BLaER1 (cell line): ENCODE measurements at regions not wholly inside any gene's neighbourhood (a gene's known extent, or its start where the extent isn't known, plus 50 kb on each side); places are given as distances from the start of the nearest gene placed in this dataset.

Experiments
- H3K27ac ChIP-seq: shearing (Covaris generic); formaldehyde crosslinking; 2 replicates; pipeline ENCODE4 v1.8.1; 2022
- H3K27me3 ChIP-seq: shearing (Covaris generic); formaldehyde crosslinking; 2 replicates; pipeline ENCODE4 v1.8.1; 2022
- H3K36me3 ChIP-seq: shearing (Covaris generic); formaldehyde crosslinking; 2 replicates; pipeline ENCODE4 v1.8.1; 2022
- H3K4me1 ChIP-seq: shearing (Covaris generic); formaldehyde crosslinking; 2 replicates; pipeline ENCODE4 v1.8.1; 2022
- H3K4me2 ChIP-seq: shearing (Covaris generic); formaldehyde crosslinking; 2 replicates; pipeline ENCODE4 v1.8.1; 2022
- H3K4me3 ChIP-seq: shearing (Covaris generic); formaldehyde crosslinking; 2 replicates; pipeline ENCODE4 v1.8.1; 2022
- H3K9ac ChIP-seq: shearing (Covaris generic); formaldehyde crosslinking; 2 replicates; pipeline ENCODE4 v1.8.1; 2022
- H3K9me3 ChIP-seq: shearing (Covaris generic); formaldehyde crosslinking; 2 replicates; pipeline ENCODE4 v1.8.1; 2022
- H4K20me1 ChIP-seq: shearing (Covaris generic); formaldehyde crosslinking; 2 replicates; pipeline ENCODE4 v1.8.1; 2022
- Cebpa-rat ChIP-seq: shearing (Covaris generic); IDR thresholded peaks from 2 replicates; pipeline ENCODE4 v1.8.1; 2022

DNA sequence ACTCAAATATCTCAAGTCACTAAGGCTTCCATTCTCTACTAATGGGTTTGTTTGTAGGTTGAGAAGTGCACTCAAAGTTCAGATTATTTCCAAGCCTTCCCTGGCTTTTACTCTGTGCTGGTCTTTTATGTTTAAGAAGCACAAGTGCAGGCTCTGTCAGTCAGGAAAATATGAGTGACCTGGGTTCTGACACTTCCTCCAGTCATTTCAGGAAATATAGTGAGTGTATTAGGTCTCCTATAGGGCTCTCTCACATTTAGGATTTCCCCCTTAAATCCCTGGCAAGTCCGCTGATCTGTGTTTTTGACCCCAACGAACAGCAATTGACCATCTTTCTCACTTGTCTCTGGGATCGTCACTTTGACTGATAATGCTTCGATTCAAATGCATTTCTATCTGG is 210.2 kb downstream of the ARPP21 start:
- Histone ChIP-seq H3K4me2 (no peak overlapping the region), H3K27ac (no peak overlapping the region), H4K20me1 (no peaks in the 10 kb centered on the region), H3K9me3 (no peaks in the 10 kb centered on the region), H3K36me3 (no peaks in the 10 kb centered on the region), H3K4me1 (no peaks in the 10 kb centered on the region), H3K27me3 (no peaks in the 10 kb centered on the region), H3K9ac (no peak overlapping the region), H3K4me3 (no peak overlapping the region)
- no peak for TF ChIP-seq Cebpa-rat

DNA sequence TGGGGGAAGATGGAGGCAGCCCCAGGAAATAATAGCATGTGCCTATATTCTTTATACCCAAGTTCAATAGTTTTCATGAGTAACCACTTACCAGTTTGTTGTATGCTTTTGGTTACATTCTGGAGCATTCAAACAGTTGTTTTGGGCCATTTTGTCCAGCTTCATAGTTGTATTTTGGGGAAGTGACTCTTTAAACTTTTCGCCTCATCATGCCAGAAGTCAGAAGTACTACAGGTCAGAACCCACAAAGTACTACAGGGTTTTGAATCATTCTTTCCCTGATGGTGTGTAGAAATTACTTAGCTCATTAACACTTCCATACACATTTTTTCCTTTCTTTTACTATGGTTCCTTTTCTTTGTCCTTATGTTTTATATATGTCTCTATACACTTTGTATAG is 210.6 kb downstream of the ARPP21 start:
- no peak overlapping the region for H3K4me2 ChIP-seq
- no peak overlapping the region for H3K9ac ChIP-seq

DNA sequence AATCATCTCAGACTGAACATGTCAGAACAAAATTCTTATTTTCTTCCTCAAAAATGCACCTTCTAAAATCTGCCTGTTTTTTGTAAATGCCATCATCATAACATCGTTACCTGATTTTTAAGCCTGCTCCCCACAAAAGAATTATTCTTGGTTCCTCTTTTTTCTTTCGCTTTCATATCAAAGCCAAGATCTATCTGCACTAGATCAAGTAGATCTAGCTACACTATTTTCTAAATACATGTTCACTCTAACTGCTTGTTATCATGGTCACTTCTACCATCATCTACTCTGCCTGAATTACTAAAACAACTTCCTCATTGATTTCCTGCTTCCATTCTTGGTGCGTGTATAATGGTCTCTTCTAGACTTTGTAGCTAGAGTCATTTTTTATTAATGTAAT is 217.7 kb downstream of the ARPP21 start:
- Histone ChIP-seq H3K4me2 (no peak overlapping the region), H3K4me1 (no peaks in the 10 kb centered on the region), H3K9me3 (no peaks in the 10 kb centered on the region), H3K9ac (no peak overlapping the region), H3K27ac (no peak overlapping the region), H3K27me3 (no peaks in the 10 kb centered on the region), H3K36me3 (no peaks in the 10 kb centered on the region), H3K4me3 (no peak overlapping the region), H4K20me1 (no peaks in the 10 kb centered on the region)
- TF ChIP-seq Cebpa-rat: no peak

More for the DNA sequence above, 210.6 kb downstream of the ARPP21 start:
- H3K4me3 ChIP-seq: no peak overlapping the region
- TF ChIP-seq Cebpa-rat: no peak
- no peaks in the 10 kb centered on the region for H3K36me3 ChIP-seq
- no peak overlapping the region for H3K27ac ChIP-seq
- no peaks in the 10 kb centered on the region for H3K4me1 ChIP-seq
- H3K9me3 ChIP-seq: no peaks in the 10 kb centered on the region
- H4K20me1 ChIP-seq: no peaks in the 10 kb centered on the region
- H3K27me3 ChIP-seq: no peaks in the 10 kb centered on the region

DNA sequence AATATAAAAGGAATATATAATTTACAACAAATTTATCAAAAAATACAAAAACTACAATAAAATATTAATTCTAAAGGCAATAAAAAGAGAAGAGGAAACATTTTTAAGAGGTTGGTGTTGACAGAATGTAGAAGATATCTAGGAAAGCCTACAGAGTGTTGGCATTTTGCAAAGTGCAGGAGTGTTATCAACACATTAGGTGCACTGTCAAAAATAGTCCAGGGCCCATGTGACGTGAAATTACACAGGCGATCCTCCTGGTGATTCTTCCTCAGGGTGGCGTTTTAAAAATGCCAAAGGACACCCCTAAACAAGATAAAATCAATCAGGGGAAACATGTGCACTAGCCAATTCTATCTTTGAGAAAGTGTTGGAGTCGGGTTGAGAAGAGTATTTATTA is 222.7 kb downstream of the ARPP21 start:
- Histone ChIP-seq H3K4me1 (no peaks in the 10 kb centered on the region), H3K4me3 (no peak overlapping the region), H3K27ac (no peak overlapping the region), H3K9me3 (no peaks in the 10 kb centered on the region), H3K4me2 (no peak overlapping the region), H3K9ac (no peak overlapping the region), H3K27me3 (no peaks in the 10 kb centered on the region), H3K36me3 (no peaks in the 10 kb centered on the region), H4K20me1 (no peaks in the 10 kb centered on the region)
- no peak for TF ChIP-seq Cebpa-rat

DNA sequence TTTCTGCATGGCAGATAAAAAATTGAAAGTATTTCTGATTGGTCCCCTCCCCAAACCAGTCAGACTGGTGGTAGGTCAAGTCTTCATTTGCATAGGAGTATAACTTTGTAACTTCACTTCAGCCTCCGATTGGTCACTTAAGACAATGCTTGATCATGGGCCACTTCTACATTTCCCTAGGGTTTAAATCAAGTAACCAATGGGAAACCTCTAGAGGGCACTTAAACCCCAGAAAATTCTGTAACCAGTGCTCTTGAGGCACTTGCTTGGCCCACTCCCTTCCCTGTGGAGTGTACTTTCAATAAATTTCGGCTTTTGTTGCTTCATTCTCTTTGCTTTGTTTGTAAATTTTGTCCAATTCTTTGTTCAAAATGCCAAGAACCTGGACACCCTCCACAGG is 225.5 kb downstream of the ARPP21 start:
- Histone ChIP-seq H3K36me3 (no peaks in the 10 kb centered on the region), H3K9me3 (no peaks in the 10 kb centered on the region), H3K27ac (no peak overlapping the region), H3K9ac (no peak overlapping the region), H3K4me1 (no peaks in the 10 kb centered on the region), H3K4me2 (no peak overlapping the region), H4K20me1 (no peaks in the 10 kb centered on the region), H3K27me3 (no peaks in the 10 kb centered on the region), H3K4me3 (no peak overlapping the region)
- TF ChIP-seq Cebpa-rat: no peak

DNA sequence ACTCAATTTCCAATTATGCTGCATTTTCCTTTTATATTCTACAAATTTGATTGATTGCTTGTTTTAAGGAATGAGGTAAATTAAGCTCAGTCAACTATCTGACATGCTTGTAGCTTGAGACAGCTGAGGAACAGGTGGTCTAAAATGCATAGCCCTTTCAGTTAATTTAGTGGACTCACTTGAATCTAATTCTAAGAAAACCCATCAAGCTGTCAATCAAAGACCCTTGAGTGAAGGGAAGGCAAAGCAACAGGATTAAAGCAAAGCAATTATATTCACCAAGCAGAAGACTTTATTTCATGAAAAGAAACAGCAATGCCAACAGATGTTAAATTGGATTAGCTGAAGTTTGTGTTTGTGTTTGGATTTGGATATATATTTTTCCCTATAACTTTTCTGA is 228.5 kb downstream of the ARPP21 start:
- Histone ChIP-seq H3K9ac (no peak overlapping the region), H3K9me3 (no peaks in the 10 kb centered on the region), H3K27ac (no peak overlapping the region), H3K36me3 (no peaks in the 10 kb centered on the region), H3K4me3 (no peak overlapping the region), H3K27me3 (no peaks in the 10 kb centered on the region), H3K4me1 (no peaks in the 10 kb centered on the region), H4K20me1 (no peaks in the 10 kb centered on the region), H3K4me2 (no peak overlapping the region)
- no peak for TF ChIP-seq Cebpa-rat

DNA sequence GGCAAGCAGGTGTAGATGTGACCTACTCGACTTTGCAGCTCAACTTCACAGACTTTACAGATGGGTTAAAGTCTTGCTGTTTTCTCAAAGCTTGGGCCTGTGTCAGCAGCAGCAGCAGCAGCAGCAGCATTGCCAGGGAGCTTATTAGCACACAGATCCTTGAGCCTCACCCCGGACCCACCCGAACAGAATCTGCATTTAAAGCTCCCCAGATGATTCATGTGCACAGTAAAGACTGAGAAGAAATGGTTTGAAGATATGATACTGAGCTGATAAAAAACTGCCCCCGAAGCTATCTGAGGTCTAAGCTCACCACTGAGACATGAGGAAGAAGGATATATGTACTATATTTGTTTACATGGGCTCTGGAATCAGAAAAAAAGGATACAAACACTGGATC is 231.7 kb downstream of the ARPP21 start:
- no peak overlapping the region for H3K4me2 ChIP-seq
- H4K20me1 ChIP-seq: no peaks in the 10 kb centered on the region
- no peak overlapping the region for H3K9ac ChIP-seq
- H3K9me3 ChIP-seq: no peaks in the 10 kb centered on the region
- H3K4me1 ChIP-seq: no peaks in the 10 kb centered on the region
- no peak overlapping the region for H3K4me3 ChIP-seq
- no peaks in the 10 kb centered on the region for H3K27me3 ChIP-seq
- no peak for TF ChIP-seq Cebpa-rat
- no peaks in the 10 kb centered on the region for H3K36me3 ChIP-seq
- no peak overlapping the region for H3K27ac ChIP-seq

DNA sequence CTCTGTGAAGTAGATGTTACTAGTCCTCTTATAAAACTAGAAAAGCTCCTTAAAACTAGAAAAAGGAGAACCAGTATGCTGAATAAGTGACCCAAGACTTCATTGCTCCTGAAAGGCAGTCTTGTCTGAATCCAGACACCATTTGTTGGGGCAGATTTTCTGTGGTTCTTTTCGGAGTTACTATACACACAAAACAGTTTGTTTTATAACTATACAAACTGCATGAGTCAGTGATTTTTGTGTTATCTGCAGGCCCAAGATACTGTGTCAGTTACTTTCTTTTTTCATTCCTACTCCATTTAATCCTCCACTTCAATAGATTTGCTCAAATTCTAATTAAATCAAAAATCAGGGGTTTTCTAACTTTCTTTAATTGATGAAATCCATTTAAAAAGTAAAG is 244.6 kb downstream of the ARPP21 start:
- no peak overlapping the region for H3K27ac ChIP-seq
- no peaks in the 10 kb centered on the region for H3K36me3 ChIP-seq
- H3K4me3 ChIP-seq: no peak overlapping the region
- H4K20me1 ChIP-seq: no peaks in the 10 kb centered on the region
- H3K27me3 ChIP-seq: no peaks in the 10 kb centered on the region
- H3K9ac ChIP-seq: no peak overlapping the region
- no peak for TF ChIP-seq Cebpa-rat
- no peaks in the 10 kb centered on the region for H3K4me1 ChIP-seq
- peaks cover 19% of the 10 kb centered on the region for H3K9me3 ChIP-seq
- H3K4me2 ChIP-seq: no peak overlapping the region

DNA sequence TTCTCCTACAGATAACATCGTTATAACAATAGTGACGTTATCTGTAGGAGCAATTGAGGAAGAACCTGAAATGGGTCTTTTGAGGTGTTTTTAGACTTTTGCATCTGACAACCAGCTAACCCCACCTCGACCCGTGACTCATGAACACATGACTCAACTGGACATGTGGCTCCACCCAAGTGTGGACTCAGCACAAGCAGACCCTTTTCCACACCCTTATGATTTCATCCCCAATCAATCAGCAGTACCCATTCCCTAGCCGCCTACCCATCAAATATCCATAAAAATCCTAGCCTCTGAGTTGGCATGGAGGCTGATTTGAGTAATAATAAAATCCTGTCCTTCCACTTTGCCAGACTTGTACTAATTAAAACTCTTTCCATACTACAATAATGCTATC is 255.4 kb downstream of the ARPP21 start:
- no peak overlapping the region for H3K27ac ChIP-seq
- H3K4me2 ChIP-seq: no peak overlapping the region
- no peak overlapping the region for H3K4me3 ChIP-seq
- no peak overlapping the region for H3K9ac ChIP-seq
- H4K20me1 ChIP-seq: no peaks in the 10 kb centered on the region
- H3K36me3 ChIP-seq: no peaks in the 10 kb centered on the region
- H3K27me3 ChIP-seq: no peaks in the 10 kb centered on the region
- no peaks in the 10 kb centered on the region for H3K4me1 ChIP-seq
- no peak for TF ChIP-seq Cebpa-rat
- H3K9me3 ChIP-seq: peaks cover 4% of the 10 kb centered on the region

DNA sequence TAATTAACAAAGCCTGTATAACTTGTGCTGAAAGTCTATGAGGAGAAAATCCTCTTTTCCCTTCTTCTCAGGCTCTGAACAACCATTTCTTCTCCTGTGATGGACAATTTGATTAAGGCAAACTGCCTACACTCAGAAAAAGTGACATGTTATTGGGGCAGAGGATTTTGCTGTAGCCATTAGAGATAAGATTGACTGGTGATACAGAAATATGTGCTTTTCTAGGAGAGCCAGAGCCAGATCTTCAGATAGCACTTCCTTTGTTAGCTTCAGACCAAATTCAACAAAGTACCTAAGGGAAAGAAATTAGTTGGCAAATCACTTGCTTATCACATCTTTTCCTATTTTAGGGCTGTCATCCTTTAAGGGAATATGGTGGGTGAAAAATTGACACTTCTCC is 259.9 kb downstream of the ARPP21 start:
- Histone ChIP-seq H3K4me2 (no peak overlapping the region), H3K36me3 (no peaks in the 10 kb centered on the region), H3K9ac (no peak overlapping the region), H3K27ac (no peak overlapping the region), H4K20me1 (no peaks in the 10 kb centered on the region), H3K4me3 (no peak overlapping the region), H3K27me3 (no peaks in the 10 kb centered on the region), H3K9me3 (peaks cover 4% of the 10 kb centered on the region), H3K4me1 (no peaks in the 10 kb centered on the region)
- TF ChIP-seq Cebpa-rat: no peak

DNA sequence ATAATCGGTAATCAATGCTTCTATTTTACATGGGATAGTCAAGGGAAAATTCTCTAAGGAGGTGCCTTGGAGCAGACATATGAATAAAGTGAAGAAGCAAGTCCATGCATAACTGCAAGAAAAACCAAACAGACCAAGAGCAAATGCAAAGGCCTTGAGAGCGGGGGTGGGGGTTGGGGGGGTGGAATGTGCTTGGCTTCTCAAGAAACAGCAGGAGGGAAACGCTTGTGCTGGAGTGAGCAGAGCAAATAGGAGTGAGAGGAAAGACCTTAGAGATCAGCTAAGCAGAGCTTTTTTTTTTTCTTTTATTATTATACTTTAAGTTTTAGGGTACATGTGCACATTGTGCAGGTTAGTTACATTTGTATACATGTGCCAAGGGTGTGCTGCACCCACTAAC is 260.8 kb downstream of the ARPP21 start:
- Histone ChIP-seq H3K27ac (no peak overlapping the region), H3K4me1 (no peaks in the 10 kb centered on the region), H3K9me3 (peaks cover 3% of the 10 kb centered on the region; the same call in 1 of the 2 replicates), H3K4me3 (no peak overlapping the region), H3K27me3 (no peaks in the 10 kb centered on the region), H4K20me1 (no peaks in the 10 kb centered on the region), H3K36me3 (no peaks in the 10 kb centered on the region), H3K4me2 (no peak overlapping the region), H3K9ac (no peak overlapping the region)
- TF ChIP-seq Cebpa-rat: no peak
